DOHH2 (cell line): ENCODE measurements at regions not wholly inside any gene's neighbourhood (a gene's known extent, or its start where the extent isn't known, plus 50 kb on each side); places are given as distances from the start of the nearest gene placed in this dataset.

Experiments used
- EZH2phosphoT487 ChIP-seq: fragments of 200-600 bp; sonication (generic); IDR thresholded peaks from 2 replicates; pipeline ENCODE4 v1.6.1; 2017; ENCODE audit warnings: borderline replicate concordance, mild to moderate bottlenecking, antibody characterized with exemption, low read length, moderate library complexity, mixed read lengths
- TF ChIP-seq, protein P1 (sequence below): fragments of 200-600 bp; sonication (generic); IDR thresholded peaks from one replicate; pipeline ENCODE4 v1.5.1; 2014; ENCODE audit warnings: antibody characterized with exemption, mild to moderate bottlenecking, low read depth, low read length; ENCODE audit not compliant: poor library complexity, severe bottlenecking

DNA sequence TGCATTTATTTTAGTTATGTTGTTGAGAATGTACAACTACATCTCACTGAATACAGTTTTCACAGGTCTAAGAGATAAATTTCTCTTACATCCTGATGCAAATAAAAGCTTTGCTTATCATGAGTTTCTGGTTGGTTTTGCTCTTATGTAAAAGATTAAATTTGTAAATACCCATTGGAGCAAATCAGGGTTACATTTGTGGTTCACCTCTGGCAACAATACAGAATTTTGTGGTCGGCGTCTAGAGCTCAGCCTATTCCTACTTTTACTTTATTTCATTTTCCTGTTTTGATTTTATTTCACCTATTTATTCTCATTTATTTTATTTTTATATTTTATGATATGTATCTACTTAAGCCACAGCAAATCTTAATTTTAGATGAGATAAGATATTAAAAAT, 271.9 kb upstream of the MARCKS start:
- TF ChIP-seq, protein P1, sequence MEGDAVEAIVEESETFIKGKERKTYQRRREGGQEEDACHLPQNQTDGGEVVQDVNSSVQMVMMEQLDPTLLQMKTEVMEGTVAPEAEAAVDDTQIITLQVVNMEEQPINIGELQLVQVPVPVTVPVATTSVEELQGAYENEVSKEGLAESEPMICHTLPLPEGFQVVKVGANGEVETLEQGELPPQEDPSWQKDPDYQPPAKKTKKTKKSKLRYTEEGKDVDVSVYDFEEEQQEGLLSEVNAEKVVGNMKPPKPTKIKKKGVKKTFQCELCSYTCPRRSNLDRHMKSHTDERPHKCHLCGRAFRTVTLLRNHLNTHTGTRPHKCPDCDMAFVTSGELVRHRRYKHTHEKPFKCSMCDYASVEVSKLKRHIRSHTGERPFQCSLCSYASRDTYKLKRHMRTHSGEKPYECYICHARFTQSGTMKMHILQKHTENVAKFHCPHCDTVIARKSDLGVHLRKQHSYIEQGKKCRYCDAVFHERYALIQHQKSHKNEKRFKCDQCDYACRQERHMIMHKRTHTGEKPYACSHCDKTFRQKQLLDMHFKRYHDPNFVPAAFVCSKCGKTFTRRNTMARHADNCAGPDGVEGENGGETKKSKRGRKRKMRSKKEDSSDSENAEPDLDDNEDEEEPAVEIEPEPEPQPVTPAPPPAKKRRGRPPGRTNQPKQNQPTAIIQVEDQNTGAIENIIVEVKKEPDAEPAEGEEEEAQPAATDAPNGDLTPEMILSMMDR = no peak
- TF ChIP-seq EZH2phosphoT487 = no peak
